Transverse colon (tissue), 4 donors: ENCODE measurements at regions not wholly inside any gene's neighbourhood (a gene's known extent, or its start where the extent isn't known, plus 50 kb on each side); places are given as distances from the start of the nearest gene placed in this dataset.

ENCODE experiments used
- CTCF ChIP-seq, 5 experiments: fragments of 200-600 bp in 3 of 5; fragments of 450-650 bp in 2 of 5; sonication (generic) in 3 of 5; IDR thresholded peaks; 1 replicate in 2 of 5; 2 replicates in 3 of 5; pipeline ENCODE4 v1.5.1; 2016 to 2017; ENCODE audit warnings: antibody characterized with exemption in 5 of 5, inconsistent platforms in 3 of 5, mild to moderate bottlenecking in 2 of 5, moderate library complexity in 1 of 5
- POLR2AphosphoS5 ChIP-seq, 3 donors: sonication (generic); formaldehyde crosslinking; IDR thresholded peaks; one replicate each; pipeline ENCODE4 v1.6.1; 2016; ENCODE audit warnings: antibody characterized with exemption in 3 of 3

DNA sequence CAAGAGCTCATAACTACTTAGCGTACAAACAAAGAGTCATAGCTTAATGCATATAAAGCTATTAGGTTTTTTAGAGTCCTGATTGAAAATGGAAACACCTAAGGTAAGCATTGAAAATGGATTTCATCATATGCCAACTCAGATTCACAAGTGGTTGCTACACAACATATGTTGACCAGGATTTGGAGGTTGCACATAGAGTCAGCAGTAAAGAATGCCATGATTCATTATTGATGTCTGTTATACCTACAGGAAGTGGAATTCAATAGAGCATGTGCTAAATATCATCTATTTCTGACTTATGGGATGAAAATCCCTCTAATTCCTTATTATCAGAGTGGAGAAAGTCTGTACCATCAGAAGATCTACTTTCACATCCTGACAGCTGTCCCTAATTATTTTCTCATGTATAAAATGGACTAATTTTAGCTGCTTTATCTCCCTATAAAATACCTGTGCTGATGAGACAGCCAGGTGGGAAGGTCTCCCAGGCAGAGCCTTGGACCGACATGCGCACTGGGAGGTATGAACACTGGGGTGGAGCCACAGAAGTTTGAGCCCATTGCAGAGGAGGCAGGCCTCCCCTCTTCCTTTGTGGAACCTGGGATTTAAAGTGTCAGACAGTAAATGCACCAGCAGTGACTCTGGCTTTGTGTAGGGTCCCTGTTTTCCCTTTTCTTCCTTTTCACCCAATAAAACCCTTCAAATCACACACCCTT is 204.2 kb downstream of the AASDHPPT start:
- TF ChIP-seq POLR2AphosphoS5 (IDR thresholded peaks at IDR 0.05), result no peak
- no peak for TF ChIP-seq CTCF (IDR thresholded peaks at IDR 0.05)
